Fibroblast of mammary gland (primary cell): ENCODE measurements at regions not wholly inside any gene's neighbourhood (a gene's known extent, or its start where the extent isn't known, plus 50 kb on each side); places are given as distances from the start of the nearest gene placed in this dataset.

Source experiments
- DNase-seq: peaks from one replicate; pipeline ENCODE4 v3.0.0-alpha.2; 2010; ENCODE audit warnings: low read depth
- H3K4me3 ChIP-seq: 2 replicates; pipeline ENCODE4 v1.5.1; 2011; ENCODE audit warnings: low read depth, mild to moderate bottlenecking, low read length, moderate library complexity; ENCODE audit not compliant: control insufficient read depth
- CTCF ChIP-seq: conservative IDR thresholded peaks from 2 replicates; pipeline ENCODE4 v1.5.1; 2011; ENCODE audit warnings: low read depth, low read length, inconsistent platforms; ENCODE audit not compliant: control insufficient read depth, insufficient read depth

DNA sequence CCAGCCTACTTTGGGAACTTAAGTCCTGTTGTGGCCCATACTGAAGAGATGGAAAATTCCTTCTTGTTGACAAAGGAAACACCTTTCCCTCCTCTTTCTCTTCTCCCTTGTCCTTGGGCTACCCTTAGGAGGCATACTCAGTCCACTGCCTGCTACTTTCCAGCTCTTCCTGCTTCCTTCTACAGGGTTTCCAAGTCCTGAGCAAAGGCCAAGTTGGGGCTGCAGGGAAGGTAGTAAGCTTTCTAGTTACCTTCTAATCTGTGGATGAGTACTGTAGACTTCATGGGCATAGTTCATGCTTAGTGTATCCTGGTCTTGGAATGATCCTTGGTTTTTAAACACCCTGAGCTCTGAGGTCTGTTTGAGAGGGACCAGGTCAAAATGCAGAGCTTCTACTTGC, 299.2 kb upstream of the MAF start:
- no peak overlapping the region for H3K4me3 ChIP-seq
- no peak for DNase-seq
- TF ChIP-seq CTCF = no peak

DNA sequence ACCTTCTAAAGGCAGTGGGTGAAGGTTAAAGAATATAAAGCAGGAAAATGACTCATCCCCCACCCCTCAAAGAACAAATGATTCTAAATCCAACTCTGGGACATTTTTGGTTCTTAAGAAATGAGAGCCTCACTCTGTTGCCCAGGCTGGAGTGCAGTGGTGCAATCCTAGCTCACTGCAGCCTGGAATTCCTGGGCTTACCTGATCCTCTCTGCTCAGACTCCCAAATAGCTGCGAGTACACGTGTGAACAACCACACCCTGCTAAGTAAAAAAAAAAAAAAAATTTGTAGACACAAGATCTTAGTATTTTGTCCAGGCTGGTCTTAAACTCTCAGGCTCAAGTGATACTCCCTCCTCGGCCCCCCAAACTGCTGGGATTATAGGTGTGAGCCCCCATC, 298.8 kb upstream of the MAF start:
- H3K4me3 ChIP-seq = no peak overlapping the region
- no peak for DNase-seq
- no peak for TF ChIP-seq CTCF

GRCh38 chr16:79898703-79899102, 298.2 kb upstream of the MAF start:
- TF ChIP-seq CTCF = no peak
- DNase-seq = no peak
- no peak overlapping the region for H3K4me3 ChIP-seq

DNA sequence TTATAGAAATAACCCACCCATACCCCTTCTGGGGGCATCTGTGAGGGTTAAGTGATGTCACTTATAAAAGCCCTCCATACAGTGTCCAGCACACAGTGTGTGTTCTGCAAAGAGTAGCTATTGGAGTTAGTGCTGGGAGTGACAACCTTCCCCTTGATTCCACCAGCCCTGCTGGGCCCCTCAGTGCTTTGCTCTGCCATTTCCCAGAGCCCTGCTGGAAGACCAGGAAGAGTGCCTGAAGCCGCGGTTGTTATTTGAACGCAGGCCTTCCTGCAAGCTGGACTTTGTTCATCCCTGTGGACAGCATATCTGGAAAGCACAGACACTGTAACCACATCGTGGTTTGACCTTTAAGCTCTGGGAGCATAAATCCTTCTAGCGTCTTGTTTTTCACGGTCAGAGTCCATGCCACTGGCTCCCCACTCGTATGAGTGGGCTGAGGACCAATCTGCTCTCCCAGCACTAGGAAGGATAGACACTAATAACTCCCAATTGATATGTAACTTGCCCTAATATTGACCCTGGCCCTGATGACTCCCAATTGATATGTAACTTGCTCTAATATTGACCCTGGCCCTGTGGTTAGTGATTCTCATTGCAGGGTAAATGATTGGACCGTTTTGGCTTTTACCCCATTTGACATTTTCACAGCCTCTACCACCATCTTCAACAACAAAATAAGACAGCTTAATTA, 297.1 kb upstream of the MAF start:
- H3K4me3 ChIP-seq = no peak overlapping the region
- TF ChIP-seq CTCF = no peak
- DNase-seq = peak; percentile 36

DNA sequence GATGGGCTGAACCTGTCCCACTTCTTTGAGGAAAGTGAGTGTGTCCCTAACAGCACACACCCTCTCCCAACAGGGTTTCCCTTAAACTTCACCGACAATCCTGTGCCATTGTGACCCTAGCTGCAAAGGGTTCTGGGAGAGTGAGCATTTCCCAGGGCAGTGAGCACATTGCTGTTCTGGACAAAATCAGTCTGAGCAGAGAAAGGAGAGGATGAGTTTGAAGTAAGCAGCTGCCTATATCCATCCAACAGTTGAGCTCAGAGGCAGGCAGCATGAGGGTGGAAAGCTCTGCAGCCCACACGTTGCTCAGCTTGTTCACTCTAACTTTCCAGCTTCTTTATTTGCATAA, 296.5 kb upstream of the MAF start:
- no peak for DNase-seq
- H3K4me3 ChIP-seq = no peak overlapping the region
- no peak for TF ChIP-seq CTCF

DNA sequence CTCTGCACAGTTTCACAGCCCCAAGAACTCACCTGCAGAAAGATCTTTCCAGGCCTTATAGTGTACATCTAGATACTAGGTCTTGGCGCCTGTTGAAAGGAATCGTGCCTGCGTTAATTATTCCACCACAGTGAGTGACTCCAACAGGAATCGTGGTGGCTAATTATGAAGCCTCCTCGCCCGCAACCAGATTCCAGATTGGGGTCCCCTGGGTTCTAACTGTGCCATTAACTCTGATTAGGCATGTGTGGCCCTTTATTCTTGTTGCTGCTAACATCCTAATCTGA, 295.3 kb upstream of the MAF start:
- TF ChIP-seq CTCF = no peak
- no peak for DNase-seq
- no peak overlapping the region for H3K4me3 ChIP-seq
